ENCODE measurements at regions not wholly inside any gene's neighbourhood (a gene's known extent, or its start where the extent isn't known, plus 50 kb on each side); places are given as distances from the start of the nearest gene placed in this dataset.

DNA sequence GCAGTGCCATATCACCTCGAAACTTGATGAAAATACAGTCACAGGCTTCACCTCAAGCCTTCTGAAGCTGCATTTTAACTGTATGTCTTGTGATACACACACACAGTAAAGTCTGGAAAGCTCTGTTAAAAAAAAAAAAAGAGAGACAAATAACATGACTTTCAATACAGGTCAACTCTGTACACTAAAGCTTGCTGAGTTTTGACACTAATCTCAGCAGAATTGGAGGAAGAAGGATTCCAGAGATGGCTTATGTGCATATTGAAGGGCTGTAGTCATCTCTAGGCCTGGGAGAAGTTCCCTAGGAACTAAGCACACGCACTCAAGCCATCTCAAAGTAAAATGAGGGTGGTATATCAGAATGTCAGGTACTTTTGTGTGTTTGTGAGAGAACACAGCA is 875.1 kb downstream of the EPHA4 start:
- Histone ChIP-seq H3K9me3 (ENCODE audit: low read length) (no peaks in the 10 kb centered on the region), H3K79me2 (replicated peaks; ENCODE audit: insufficient read depth, low read length) (no peaks in the 10 kb centered on the region), H3K27ac (ENCODE audit: low read length) (no peak overlapping the region), H3K36me3 (ENCODE audit: insufficient read depth, low read length) (no peaks in the 10 kb centered on the region), H3K27me3 (ENCODE audit: insufficient read depth, low read depth, low read length) (no peaks in the 10 kb centered on the region), H4K20me1 (ENCODE audit: insufficient read depth) (no peaks in the 10 kb centered on the region), H2AFZ (ENCODE audit: low read depth, low read length) (no peak overlapping the region), H3F3A (ENCODE audit: insufficient read depth, low read length, poor library complexity, severe bottlenecking) (no peaks in the 10 kb centered on the region), H3K4me2 (ENCODE audit: low read length) (no peak overlapping the region), H3K9me2 (ENCODE audit: insufficient read depth, low read length) (no peaks in the 10 kb centered on the region), H3K9ac (ENCODE audit: low read length) (no peak overlapping the region), H3K4me3 (ENCODE audit: low read length) (no peak overlapping the region)
- TF ChIP-seq EZH2 (IDR thresholded peaks at IDR 0.05; ENCODE audit: borderline replicate concordance, insufficient read depth, low read length, poor library complexity, severe bottlenecking) (no peak), MXI1 (conservative IDR thresholded peaks at IDR 0.05; ENCODE audit: poor library complexity, severe bottlenecking) (no peak), POLR2AphosphoS5 (IDR thresholded peaks at IDR 0.05) (no peak), SMC3 (conservative IDR thresholded peaks at IDR 0.05; ENCODE audit: poor library complexity) (no peak), TAF1 (IDR thresholded peaks at IDR 0.05; ENCODE audit: low read depth) (no peak)

DNA sequence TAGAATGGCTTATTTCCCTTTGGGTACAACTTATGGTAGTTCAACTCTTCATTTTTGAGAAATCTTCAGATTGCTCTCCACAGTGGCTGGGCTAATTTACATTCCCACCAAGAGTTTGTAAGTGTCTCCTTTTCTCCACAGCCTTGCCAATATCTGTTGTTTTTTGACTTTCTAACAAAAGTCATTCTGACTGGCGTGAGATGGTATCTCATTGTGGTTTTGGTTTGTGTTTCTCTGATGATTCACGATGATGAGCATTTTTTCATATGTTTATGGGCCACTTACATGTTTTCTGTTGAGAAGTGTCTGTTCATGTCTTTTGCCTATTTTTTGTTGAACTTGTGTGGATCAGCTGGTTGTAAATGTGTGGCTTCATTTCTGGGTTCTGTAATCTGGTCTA is 871.0 kb downstream of the EPHA4 start:
- H3K27me3 ChIP-seq (ENCODE audit: insufficient read depth, low read depth, low read length): no peaks in the 10 kb centered on the region
- no peak overlapping the region for H2AFZ ChIP-seq (ENCODE audit: low read depth, low read length)
- H3K4me3 ChIP-seq (ENCODE audit: low read length): no peak overlapping the region
- no peak overlapping the region for H3K4me2 ChIP-seq (ENCODE audit: low read length)
- no peaks in the 10 kb centered on the region for H3F3A ChIP-seq (ENCODE audit: insufficient read depth, low read length, poor library complexity, severe bottlenecking)
- no peaks in the 10 kb centered on the region for H3K36me3 ChIP-seq (ENCODE audit: insufficient read depth, low read length)
- no peaks in the 10 kb centered on the region for H4K20me1 ChIP-seq (ENCODE audit: insufficient read depth)
- TF ChIP-seq SMC3 (conservative IDR thresholded peaks at IDR 0.05; ENCODE audit: poor library complexity): no peak
- no peak for TF ChIP-seq TAF1 (IDR thresholded peaks at IDR 0.05; ENCODE audit: low read depth)
- TF ChIP-seq EZH2 (IDR thresholded peaks at IDR 0.05; ENCODE audit: borderline replicate concordance, insufficient read depth, low read length, poor library complexity, severe bottlenecking): no peak
- TF ChIP-seq, protein P1, sequence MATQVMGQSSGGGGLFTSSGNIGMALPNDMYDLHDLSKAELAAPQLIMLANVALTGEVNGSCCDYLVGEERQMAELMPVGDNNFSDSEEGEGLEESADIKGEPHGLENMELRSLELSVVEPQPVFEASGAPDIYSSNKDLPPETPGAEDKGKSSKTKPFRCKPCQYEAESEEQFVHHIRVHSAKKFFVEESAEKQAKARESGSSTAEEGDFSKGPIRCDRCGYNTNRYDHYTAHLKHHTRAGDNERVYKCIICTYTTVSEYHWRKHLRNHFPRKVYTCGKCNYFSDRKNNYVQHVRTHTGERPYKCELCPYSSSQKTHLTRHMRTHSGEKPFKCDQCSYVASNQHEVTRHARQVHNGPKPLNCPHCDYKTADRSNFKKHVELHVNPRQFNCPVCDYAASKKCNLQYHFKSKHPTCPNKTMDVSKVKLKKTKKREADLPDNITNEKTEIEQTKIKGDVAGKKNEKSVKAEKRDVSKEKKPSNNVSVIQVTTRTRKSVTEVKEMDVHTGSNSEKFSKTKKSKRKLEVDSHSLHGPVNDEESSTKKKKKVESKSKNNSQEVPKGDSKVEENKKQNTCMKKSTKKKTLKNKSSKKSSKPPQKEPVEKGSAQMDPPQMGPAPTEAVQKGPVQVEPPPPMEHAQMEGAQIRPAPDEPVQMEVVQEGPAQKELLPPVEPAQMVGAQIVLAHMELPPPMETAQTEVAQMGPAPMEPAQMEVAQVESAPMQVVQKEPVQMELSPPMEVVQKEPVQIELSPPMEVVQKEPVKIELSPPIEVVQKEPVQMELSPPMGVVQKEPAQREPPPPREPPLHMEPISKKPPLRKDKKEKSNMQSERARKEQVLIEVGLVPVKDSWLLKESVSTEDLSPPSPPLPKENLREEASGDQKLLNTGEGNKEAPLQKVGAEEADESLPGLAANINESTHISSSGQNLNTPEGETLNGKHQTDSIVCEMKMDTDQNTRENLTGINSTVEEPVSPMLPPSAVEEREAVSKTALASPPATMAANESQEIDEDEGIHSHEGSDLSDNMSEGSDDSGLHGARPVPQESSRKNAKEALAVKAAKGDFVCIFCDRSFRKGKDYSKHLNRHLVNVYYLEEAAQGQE (IDR thresholded peaks at IDR 0.05; ENCODE audit: borderline replicate concordance): no peak
- TF ChIP-seq RAD21 (conservative IDR thresholded peaks at IDR 0.05): no peak
- TF ChIP-seq MXI1 (conservative IDR thresholded peaks at IDR 0.05; ENCODE audit: poor library complexity, severe bottlenecking): no peak
- TF ChIP-seq, protein P2, sequence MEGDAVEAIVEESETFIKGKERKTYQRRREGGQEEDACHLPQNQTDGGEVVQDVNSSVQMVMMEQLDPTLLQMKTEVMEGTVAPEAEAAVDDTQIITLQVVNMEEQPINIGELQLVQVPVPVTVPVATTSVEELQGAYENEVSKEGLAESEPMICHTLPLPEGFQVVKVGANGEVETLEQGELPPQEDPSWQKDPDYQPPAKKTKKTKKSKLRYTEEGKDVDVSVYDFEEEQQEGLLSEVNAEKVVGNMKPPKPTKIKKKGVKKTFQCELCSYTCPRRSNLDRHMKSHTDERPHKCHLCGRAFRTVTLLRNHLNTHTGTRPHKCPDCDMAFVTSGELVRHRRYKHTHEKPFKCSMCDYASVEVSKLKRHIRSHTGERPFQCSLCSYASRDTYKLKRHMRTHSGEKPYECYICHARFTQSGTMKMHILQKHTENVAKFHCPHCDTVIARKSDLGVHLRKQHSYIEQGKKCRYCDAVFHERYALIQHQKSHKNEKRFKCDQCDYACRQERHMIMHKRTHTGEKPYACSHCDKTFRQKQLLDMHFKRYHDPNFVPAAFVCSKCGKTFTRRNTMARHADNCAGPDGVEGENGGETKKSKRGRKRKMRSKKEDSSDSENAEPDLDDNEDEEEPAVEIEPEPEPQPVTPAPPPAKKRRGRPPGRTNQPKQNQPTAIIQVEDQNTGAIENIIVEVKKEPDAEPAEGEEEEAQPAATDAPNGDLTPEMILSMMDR (IDR thresholded peaks at IDR 0.05; ENCODE audit: poor library complexity, severe bottlenecking): no peak
- no peaks in the 10 kb centered on the region for H3K9me2 ChIP-seq (ENCODE audit: insufficient read depth, low read length)
- no peaks in the 10 kb centered on the region for H3K9me3 ChIP-seq (ENCODE audit: low read length)
- no peak overlapping the region for H3K9ac ChIP-seq (ENCODE audit: low read length)
- no peaks in the 10 kb centered on the region for H3K79me2 ChIP-seq (replicated peaks; ENCODE audit: insufficient read depth, low read length)
- no peak overlapping the region for H3K27ac ChIP-seq (ENCODE audit: low read length)

DNA sequence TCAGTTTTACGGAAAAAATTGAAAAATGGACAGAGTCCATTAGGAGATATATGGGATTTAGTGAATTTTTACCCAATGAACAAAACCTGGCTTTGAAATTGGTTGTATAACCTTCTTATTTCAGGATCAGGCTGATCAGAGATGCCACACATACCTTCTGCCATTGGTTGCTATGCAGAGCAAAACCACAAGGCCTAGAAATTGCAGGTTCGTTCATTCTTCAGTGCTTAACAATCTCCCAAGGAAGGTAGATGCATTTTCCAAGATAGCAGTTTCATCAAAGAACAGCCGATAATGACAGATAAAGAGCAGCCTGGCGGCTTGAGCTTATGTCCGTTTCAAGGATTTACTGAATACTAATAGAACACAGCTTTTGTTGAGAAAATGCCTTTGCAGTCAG is 868.8 kb downstream of the EPHA4 start:
- Histone ChIP-seq H3F3A (ENCODE audit: insufficient read depth, low read length, poor library complexity, severe bottlenecking) (no peaks in the 10 kb centered on the region), H3K36me3 (ENCODE audit: insufficient read depth, low read length) (no peaks in the 10 kb centered on the region), H3K9ac (ENCODE audit: low read length) (no peak overlapping the region), H3K79me2 (replicated peaks; ENCODE audit: insufficient read depth, low read length) (no peaks in the 10 kb centered on the region), H3K4me2 (ENCODE audit: low read length) (no peak overlapping the region), H3K27me3 (ENCODE audit: insufficient read depth, low read depth, low read length) (no peaks in the 10 kb centered on the region), H2AFZ (ENCODE audit: low read depth, low read length) (no peak overlapping the region), H4K20me1 (ENCODE audit: insufficient read depth) (no peaks in the 10 kb centered on the region), H3K4me3 (ENCODE audit: low read length) (no peak overlapping the region), H3K27ac (ENCODE audit: low read length) (no peak overlapping the region), H3K9me3 (ENCODE audit: low read length) (no peaks in the 10 kb centered on the region), H3K9me2 (ENCODE audit: insufficient read depth, low read length) (no peaks in the 10 kb centered on the region)
- TF ChIP-seq SMC3 (conservative IDR thresholded peaks at IDR 0.05; ENCODE audit: poor library complexity) (no peak), RAD21 (conservative IDR thresholded peaks at IDR 0.05) (no peak), POLR2AphosphoS5 (IDR thresholded peaks at IDR 0.05) (no peak), EZH2 (IDR thresholded peaks at IDR 0.05; ENCODE audit: borderline replicate concordance, insufficient read depth, low read length, poor library complexity, severe bottlenecking) (no peak), EP300 (conservative IDR thresholded peaks at IDR 0.05; ENCODE audit: poor library complexity, severe bottlenecking) (no peak), TAF1 (IDR thresholded peaks at IDR 0.05; ENCODE audit: low read depth) (no peak), MXI1 (conservative IDR thresholded peaks at IDR 0.05; ENCODE audit: poor library complexity, severe bottlenecking) (no peak)
- TF ChIP-seq, protein P1 (IDR thresholded peaks at IDR 0.05; ENCODE audit: borderline replicate concordance): no peak
- TF ChIP-seq, protein P2 (IDR thresholded peaks at IDR 0.05; ENCODE audit: poor library complexity, severe bottlenecking): no peak
